Chondrocyte (in vitro differentiated cells): ENCODE measurements at regions not wholly inside any gene's neighbourhood (a gene's known extent, or its start where the extent isn't known, plus 50 kb on each side); places are given as distances from the start of the nearest gene placed in this dataset.

Experiments used
- DNase-seq: peaks from one replicate; pipeline ENCODE4 v3.0.0; 2021; ENCODE audit warnings: mixed read lengths, low spot score
- H3K27ac Mint-ChIP-seq: one replicate; pipeline ENCODE4 v1.8.0; 2021; ENCODE audit warnings: mild to moderate bottlenecking, moderate library complexity, mixed read lengths; ENCODE audit not compliant: unreplicated experiment
- H3K27me3 Mint-ChIP-seq: 2 replicates; pipeline ENCODE4 v1.8.0; 2021; ENCODE audit warnings: low read depth, mixed read lengths
- H3K36me3 Mint-ChIP-seq: 2 replicates; pipeline ENCODE4 v1.8.0; 2021; ENCODE audit warnings: low read depth, mixed read lengths
- H3K4me1 Mint-ChIP-seq: 2 replicates; pipeline ENCODE4 v1.8.0; 2021; ENCODE audit warnings: low read depth, mild to moderate bottlenecking, mixed read lengths
- H3K4me3 Mint-ChIP-seq: one replicate; pipeline ENCODE4 v1.8.0; 2021; ENCODE audit warnings: mild to moderate bottlenecking, moderate library complexity, mixed read lengths; ENCODE audit not compliant: unreplicated experiment
- H3K9me3 Mint-ChIP-seq: 2 replicates; pipeline ENCODE4 v1.8.0; 2021; ENCODE audit warnings: low read depth, mixed read lengths
- TF ChIP-seq, protein P1 (sequence below): fragments of 200-600 bp; sonication (generic); IDR thresholded peaks from 2 replicates; pipeline ENCODE4 v1.5.0; 2021; ENCODE audit warnings: antibody characterized with exemption, mild to moderate bottlenecking, moderate library complexity

- no peaks in the 10 kb centered on the region for H3K27me3 Mint-ChIP-seq
- TF ChIP-seq, protein P1, sequence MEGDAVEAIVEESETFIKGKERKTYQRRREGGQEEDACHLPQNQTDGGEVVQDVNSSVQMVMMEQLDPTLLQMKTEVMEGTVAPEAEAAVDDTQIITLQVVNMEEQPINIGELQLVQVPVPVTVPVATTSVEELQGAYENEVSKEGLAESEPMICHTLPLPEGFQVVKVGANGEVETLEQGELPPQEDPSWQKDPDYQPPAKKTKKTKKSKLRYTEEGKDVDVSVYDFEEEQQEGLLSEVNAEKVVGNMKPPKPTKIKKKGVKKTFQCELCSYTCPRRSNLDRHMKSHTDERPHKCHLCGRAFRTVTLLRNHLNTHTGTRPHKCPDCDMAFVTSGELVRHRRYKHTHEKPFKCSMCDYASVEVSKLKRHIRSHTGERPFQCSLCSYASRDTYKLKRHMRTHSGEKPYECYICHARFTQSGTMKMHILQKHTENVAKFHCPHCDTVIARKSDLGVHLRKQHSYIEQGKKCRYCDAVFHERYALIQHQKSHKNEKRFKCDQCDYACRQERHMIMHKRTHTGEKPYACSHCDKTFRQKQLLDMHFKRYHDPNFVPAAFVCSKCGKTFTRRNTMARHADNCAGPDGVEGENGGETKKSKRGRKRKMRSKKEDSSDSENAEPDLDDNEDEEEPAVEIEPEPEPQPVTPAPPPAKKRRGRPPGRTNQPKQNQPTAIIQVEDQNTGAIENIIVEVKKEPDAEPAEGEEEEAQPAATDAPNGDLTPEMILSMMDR = no peak
- no peak for DNase-seq
- no peaks in the 10 kb centered on the region for H3K36me3 Mint-ChIP-seq
- H3K27ac Mint-ChIP-seq = no peak overlapping the region
- no peaks in the 10 kb centered on the region for H3K4me1 Mint-ChIP-seq
- H3K9me3 Mint-ChIP-seq = peaks cover 25% of the 10 kb centered on the region
- H3K4me3 Mint-ChIP-seq = no peak overlapping the region
These were observed 301.5 kb downstream of the HAPSTR1 start for GRCh38 chr16:9392956-9393355.

DNA sequence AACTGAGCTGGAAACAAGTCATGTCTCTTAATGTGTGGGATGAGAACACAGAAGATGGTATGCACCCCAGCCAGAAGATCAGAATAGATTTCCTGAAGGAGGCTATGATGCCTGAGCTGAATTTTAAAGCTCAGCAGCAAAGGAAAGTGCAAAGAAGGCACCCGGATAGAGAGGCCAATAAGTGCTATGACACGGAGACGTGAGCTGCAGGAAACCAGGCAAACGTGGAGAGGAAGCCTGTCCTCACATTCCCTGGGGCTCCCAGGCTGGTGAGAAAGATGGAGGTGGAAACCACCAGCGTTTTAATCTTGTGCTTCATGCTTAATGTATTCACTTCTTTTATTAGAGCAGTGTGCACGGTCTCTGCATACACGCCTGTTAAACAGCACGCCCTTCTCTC is 302.1 kb downstream of the HAPSTR1 start:
- H3K27ac Mint-ChIP-seq = no peak overlapping the region
- TF ChIP-seq, protein P1 = no peak
- H3K4me1 Mint-ChIP-seq = no peaks in the 10 kb centered on the region
- no peak for DNase-seq
- H3K4me3 Mint-ChIP-seq = no peak overlapping the region
- H3K9me3 Mint-ChIP-seq = peaks cover 24% of the 10 kb centered on the region
- H3K27me3 Mint-ChIP-seq = no peaks in the 10 kb centered on the region
- H3K36me3 Mint-ChIP-seq = no peaks in the 10 kb centered on the region

DNA sequence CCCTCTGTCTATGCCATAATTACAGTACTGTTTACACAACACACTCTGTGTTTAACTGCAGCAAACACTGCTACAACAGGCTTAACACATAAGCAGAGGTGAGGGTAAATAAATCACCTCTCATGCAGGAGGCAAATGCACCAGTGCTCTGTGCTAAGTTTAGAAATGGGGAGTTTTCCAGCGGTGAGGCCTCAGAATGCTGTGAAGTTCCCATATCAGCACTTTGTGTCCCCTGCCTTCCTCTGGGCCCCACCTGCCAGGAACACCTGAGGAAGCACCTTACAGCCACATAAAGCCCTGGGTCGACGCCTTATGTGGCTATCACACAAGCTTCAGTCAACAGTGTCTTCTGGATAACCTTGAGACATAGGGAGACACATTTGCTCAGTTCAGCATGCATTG is 304.5 kb downstream of the HAPSTR1 start:
- TF ChIP-seq, protein P1 = no peak
- no peak for DNase-seq
- Mint-ChIP-seq H3K27ac (no peak overlapping the region), H3K4me3 (no peak overlapping the region), H3K36me3 (no peaks in the 10 kb centered on the region), H3K27me3 (no peaks in the 10 kb centered on the region), H3K4me1 (no peaks in the 10 kb centered on the region), H3K9me3 (peaks cover 31% of the 10 kb centered on the region)

DNA sequence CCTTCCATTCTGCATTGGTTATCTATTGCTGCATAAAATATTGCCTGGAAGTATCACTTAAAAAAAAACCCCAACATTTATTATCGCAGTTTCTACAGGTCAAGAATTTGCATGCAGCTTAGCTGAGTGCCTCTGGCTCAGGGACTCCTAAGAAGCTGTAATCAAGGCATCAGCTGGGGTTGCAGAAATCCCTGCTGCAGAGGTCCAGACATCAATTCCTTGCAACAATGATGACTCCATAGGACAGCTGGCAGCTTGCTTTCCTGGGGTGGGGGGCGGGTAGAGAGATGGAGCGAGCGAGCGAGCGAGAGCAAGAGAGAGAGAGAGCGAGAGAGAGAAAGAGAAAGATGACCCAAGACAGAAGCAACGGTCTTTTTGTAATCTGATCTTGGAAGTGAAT is 308.1 kb downstream of the HAPSTR1 start:
- Mint-ChIP-seq H3K27me3 (no peaks in the 10 kb centered on the region), H3K9me3 (peaks cover 28% of the 10 kb centered on the region), H3K4me3 (no peak overlapping the region), H3K27ac (no peak overlapping the region), H3K4me1 (no peaks in the 10 kb centered on the region), H3K36me3 (no peaks in the 10 kb centered on the region)
- DNase-seq = no peak
- TF ChIP-seq, protein P1 = no peak

DNA sequence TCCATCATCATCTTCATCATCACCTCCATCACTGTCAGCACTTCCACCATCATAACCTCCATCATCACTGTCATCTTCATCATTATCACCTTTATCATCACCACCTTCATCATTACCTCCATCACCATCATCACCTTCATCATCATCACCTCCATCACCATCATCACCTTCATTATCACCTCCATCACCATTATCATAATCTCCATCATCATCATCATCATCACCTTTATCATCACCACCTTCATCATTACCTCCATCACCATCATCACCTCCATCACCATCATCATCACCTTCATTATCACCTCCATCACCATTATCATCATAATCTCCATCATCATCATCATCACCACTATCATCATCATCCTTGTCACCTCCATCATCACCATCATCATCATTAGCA is 309.7 kb downstream of the HAPSTR1 start:
- no peaks in the 10 kb centered on the region for H3K36me3 Mint-ChIP-seq
- H3K9me3 Mint-ChIP-seq = peaks cover 28% of the 10 kb centered on the region
- no peak overlapping the region for H3K4me3 Mint-ChIP-seq
- H3K27me3 Mint-ChIP-seq = no peaks in the 10 kb centered on the region
- no peak for DNase-seq
- H3K4me1 Mint-ChIP-seq = no peaks in the 10 kb centered on the region
- H3K27ac Mint-ChIP-seq = no peak overlapping the region
- TF ChIP-seq, protein P1 = no peak
